HepG2 (cell line): ENCODE measurements at regions not wholly inside any gene's neighbourhood (a gene's known extent, or its start where the extent isn't known, plus 50 kb on each side); places are given as distances from the start of the nearest gene placed in this dataset.

Experiments used
- EP300 ChIP-seq, 3 experiments: sonication (generic) in 1 of 3; formaldehyde crosslinking in 1 of 3; IDR thresholded peaks; 2 replicates each; pipeline versions ENCODE4 v1.5.1 to v1.6.1; 2011 to 2020; ENCODE audit warnings: low read depth in 2 of 3, low read length in 2 of 3, borderline replicate concordance in 1 of 3, improper control_type of control experiment in 1 of 3, mild to moderate bottlenecking in 1 of 3, missing genetic modification reagents in 1 of 3, moderate library complexity in 1 of 3
- PAX8 ChIP-seq: sonication (generic); formaldehyde crosslinking; IDR thresholded peaks from 2 replicates; pipeline ENCODE4 v1.8.0; 2022; ENCODE audit warnings: mild to moderate bottlenecking, missing genetic modification reagents, borderline replicate concordance
- TF ChIP-seq, protein P1 (sequence below): IDR thresholded peaks from 2 replicates; pipeline ENCODE4 v1.6.1; 2016; ENCODE audit warnings: missing compliant biosample characterization, missing genetic modification reagents, borderline replicate concordance

DNA sequence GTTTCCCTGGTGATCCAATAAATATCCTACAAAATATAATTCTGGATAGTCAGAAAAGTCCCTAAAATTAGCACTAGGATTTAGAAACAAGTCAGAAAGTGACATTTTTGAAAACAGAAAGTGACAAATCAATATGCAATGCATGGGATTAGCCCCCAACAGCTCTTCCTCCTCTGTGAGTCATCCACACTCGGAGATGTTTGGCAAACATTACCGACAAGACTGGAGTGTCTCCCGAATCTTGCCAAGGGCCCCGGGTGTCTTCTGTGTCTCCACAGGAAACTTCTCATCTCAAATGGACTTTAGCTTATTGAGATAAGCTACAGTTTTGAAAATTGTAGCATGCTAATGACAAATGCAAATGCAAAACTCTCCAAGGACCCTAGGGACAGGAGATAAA is 398.9 kb upstream of the CCDC196 start:
- TF ChIP-seq EP300 (IDR thresholded peaks at IDR 0.05; ENCODE audit: low read depth in 2 of 2, low read length in 2 of 2) (no peak), EP300 (CRISPR knock-in tag; IDR thresholded peaks at IDR 0.05; ENCODE audit: borderline replicate concordance) (no peak), PAX8 (no peak)
- TF ChIP-seq, protein P1, sequence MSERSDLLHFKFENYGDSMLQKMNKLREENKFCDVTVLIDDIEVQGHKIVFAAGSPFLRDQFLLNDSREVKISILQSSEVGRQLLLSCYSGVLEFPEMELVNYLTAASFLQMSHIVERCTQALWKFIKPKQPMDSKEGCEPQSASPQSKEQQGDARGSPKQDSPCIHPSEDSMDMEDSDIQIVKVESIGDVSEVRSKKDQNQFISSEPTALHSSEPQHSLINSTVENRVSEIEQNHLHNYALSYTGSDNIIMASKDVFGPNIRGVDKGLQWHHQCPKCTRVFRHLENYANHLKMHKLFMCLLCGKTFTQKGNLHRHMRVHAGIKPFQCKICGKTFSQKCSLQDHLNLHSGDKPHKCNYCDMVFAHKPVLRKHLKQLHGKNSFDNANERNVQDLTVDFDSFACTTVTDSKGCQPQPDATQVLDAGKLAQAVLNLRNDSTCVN (CRISPR knock-in tag) = no peak
